SK-N-MC (cell line): ENCODE measurements at regions not wholly inside any gene's neighbourhood (a gene's known extent, or its start where the extent isn't known, plus 50 kb on each side); places are given as distances from the start of the nearest gene placed in this dataset.

ENCODE experiments used
- DNase-seq: peaks from one replicate; pipeline ENCODE4 v3.0.0-alpha.2; 2011; ENCODE audit warnings: low read depth, low spot score
- H3K27ac ChIP-seq: fragments of 200-600 bp; sonication (generic); 2 replicates; pipeline ENCODE4 v1.5.1; 2016; ENCODE audit warnings: mixed run types
- H3K36me3 ChIP-seq: fragments of 200-600 bp; sonication (generic); 2 replicates; pipeline ENCODE4 v1.6.1; 2017; ENCODE audit warnings: antibody characterized with exemption, low read length, mixed read lengths; ENCODE audit not compliant: insufficient read depth
- H3K4me3 ChIP-seq: fragments of 200-600 bp; sonication (generic); 2 replicates; pipeline ENCODE4 v1.5.1; 2016
- H3K9ac ChIP-seq: fragments of 200-600 bp; sonication (generic); 2 replicates; pipeline ENCODE4 v1.8.0; 2017; ENCODE audit warnings: mixed run types, mixed read lengths; ENCODE audit not compliant: insufficient read length
- H3K9me3 ChIP-seq: fragments of 200-600 bp; sonication (generic); 2 replicates; pipeline ENCODE4 v1.6.1; 2017; ENCODE audit warnings: low read depth, mild to moderate bottlenecking, antibody characterized with exemption, low read length, moderate library complexity, mixed read lengths
- EZH2 ChIP-seq: fragments of 200-600 bp; sonication (generic); IDR thresholded peaks from one replicate; pipeline ENCODE4 v1.6.1; 2017; ENCODE audit warnings: antibody characterized with exemption
- FOXP2 ChIP-seq: optimal IDR thresholded peaks from 2 replicates; pipeline ENCODE3; 2011; ENCODE audit warnings: mild to moderate bottlenecking, moderate library complexity; ENCODE audit not compliant: insufficient read depth; ENCODE audit errors: extremely low read length, control extremely low read depth
- POLR2AphosphoS5 ChIP-seq: IDR thresholded peaks from 2 replicates; pipeline ENCODE4 v1.6.1; 2012; ENCODE audit warnings: mild to moderate bottlenecking, low read depth, low read length, borderline replicate concordance

DNA sequence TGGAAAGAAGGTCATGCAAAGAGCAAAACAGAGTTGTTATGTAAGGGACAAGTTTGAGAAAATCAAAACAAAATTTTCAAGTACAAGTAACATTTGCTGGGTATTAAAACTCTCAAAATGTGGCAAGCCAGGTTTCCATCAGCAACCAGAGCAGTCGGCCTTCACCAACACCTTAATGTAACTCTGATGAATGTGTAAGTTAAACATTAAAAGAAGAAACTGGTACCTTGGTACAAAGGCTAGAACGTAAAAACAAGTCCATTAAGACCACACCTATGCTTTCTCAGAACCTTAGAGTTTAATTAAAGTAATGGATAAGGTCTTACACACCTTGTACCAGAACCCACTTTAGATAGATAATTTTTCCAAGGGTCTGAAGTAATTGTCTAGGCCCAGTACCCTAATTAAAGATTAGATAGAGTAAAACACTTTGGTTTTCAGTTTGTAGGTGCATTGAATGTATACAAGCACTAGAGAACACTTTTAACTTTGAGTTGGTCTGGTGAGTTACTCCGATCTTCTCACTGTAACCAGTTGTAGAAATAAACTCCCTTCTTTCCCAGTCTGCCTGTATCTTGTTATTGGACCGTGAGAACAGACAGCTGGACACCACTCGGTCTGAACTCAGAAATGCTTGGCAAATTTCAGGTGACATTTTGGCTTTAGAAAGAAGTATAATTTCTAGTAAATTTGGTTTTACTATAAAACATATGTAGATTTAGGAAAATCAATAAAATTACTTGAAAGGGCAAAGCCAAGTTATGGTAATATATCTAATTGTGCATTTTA is 319.4 kb downstream of the HTR1B start:
- TF ChIP-seq EZH2 = no peak

GRCh38 chr6:77136086-77136485 is 327.2 kb downstream of the HTR1B start:
- H3K9me3 ChIP-seq = no peaks in the 10 kb centered on the region
- no peak overlapping the region for H3K27ac ChIP-seq
- no peak overlapping the region for H3K9ac ChIP-seq
- DNase-seq = no peak
- no peaks in the 10 kb centered on the region for H3K36me3 ChIP-seq
- no peak overlapping the region for H3K4me3 ChIP-seq
- TF ChIP-seq EZH2 (no peak), POLR2AphosphoS5 (no peak), FOXP2 (no peak)

More for the DNA sequence above, 319.4 kb downstream of the HTR1B start:
- H3K36me3 ChIP-seq = no peaks in the 10 kb centered on the region
- no peak overlapping the region for H3K9ac ChIP-seq
- DNase-seq = no peak
- H3K4me3 ChIP-seq = no peak overlapping the region
- no peak overlapping the region for H3K27ac ChIP-seq
- no peaks in the 10 kb centered on the region for H3K9me3 ChIP-seq

GRCh38 chr6:77133031-77133430 is 330.3 kb downstream of the HTR1B start:
- Histone ChIP-seq H3K9ac (no peak overlapping the region), H3K27ac (no peak overlapping the region), H3K9me3 (no peaks in the 10 kb centered on the region), H3K4me3 (no peak overlapping the region), H3K36me3 (no peaks in the 10 kb centered on the region)
- no peak for DNase-seq
- TF ChIP-seq FOXP2 (no peak), POLR2AphosphoS5 (no peak)

DNA sequence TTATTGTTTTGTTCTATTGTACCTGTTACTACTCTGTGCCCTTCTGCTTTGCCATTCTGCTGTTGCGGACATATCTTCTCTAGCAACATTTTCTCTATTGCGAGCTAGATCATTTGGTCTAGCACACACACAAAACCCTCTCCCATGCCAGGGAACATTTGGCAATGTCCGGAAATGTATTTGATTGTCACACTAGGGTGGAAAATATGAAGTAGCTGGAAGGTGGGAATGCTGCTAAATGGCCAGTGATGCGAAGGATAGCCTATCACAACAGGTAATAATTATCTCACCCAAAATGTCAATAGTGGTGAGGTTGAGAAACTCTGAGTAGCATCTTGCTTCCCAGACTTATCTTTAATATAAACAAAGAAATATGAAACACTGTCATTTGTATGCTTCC is 331.9 kb downstream of the HTR1B start:
- no peak for DNase-seq

GRCh38 chr6:77124604-77125003 is 338.7 kb downstream of the HTR1B start:
- no peak overlapping the region for H3K9ac ChIP-seq
- H3K4me3 ChIP-seq = no peak overlapping the region
- H3K36me3 ChIP-seq = no peaks in the 10 kb centered on the region
- H3K27ac ChIP-seq = no peak overlapping the region
- DNase-seq = no peak
- TF ChIP-seq FOXP2 = no peak
- TF ChIP-seq EZH2 = no peak
- no peaks in the 10 kb centered on the region for H3K9me3 ChIP-seq

More for the DNA sequence above, 331.9 kb downstream of the HTR1B start:
- no peak for TF ChIP-seq EZH2
- no peak for TF ChIP-seq POLR2AphosphoS5
- no peak for TF ChIP-seq FOXP2
- Histone ChIP-seq H3K27ac (no peak overlapping the region), H3K4me3 (no peak overlapping the region), H3K36me3 (no peaks in the 10 kb centered on the region), H3K9ac (no peak overlapping the region), H3K9me3 (no peaks in the 10 kb centered on the region)

DNA sequence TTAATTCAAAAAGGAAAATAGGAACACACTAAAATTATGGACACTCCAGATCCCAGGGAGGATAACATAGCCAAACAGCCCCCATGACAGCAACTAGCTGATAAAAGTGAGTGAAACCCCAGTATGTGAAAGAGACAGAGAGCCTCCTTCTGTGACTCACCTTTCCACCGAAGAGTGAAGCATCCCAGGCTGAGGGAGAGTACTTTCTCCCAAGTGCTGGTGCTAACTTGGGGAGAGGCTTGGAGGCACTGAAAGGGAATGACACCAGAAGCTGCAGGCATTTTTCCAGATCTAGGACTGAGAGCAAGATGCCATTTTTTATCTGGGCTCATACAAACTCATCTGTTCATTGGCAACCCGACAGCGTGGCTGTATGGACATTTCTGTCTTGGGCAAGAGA is 339.8 kb downstream of the HTR1B start:
- TF ChIP-seq FOXP2 (no peak), EZH2 (no peak), POLR2AphosphoS5 (no peak)
- DNase-seq = no peak
- Histone ChIP-seq H3K9ac (no peak overlapping the region), H3K9me3 (no peaks in the 10 kb centered on the region), H3K27ac (no peak overlapping the region), H3K4me3 (no peak overlapping the region), H3K36me3 (no peaks in the 10 kb centered on the region)

- no peak for DNase-seq
- H3K9me3 ChIP-seq = no peaks in the 10 kb centered on the region
- no peak overlapping the region for H3K9ac ChIP-seq
- no peak overlapping the region for H3K27ac ChIP-seq
- TF ChIP-seq EZH2 (no peak), POLR2AphosphoS5 (no peak), FOXP2 (no peak)
- H3K4me3 ChIP-seq = no peak overlapping the region
- no peaks in the 10 kb centered on the region for H3K36me3 ChIP-seq
These were observed 356.3 kb downstream of the HTR1B start for GRCh38 chr6:77106992-77107391.

GRCh38 chr6:77105091-77105490 is 358.2 kb downstream of the HTR1B start:
- TF ChIP-seq POLR2AphosphoS5 = no peak
- Histone ChIP-seq H3K9me3 (no peaks in the 10 kb centered on the region), H3K27ac (no peak overlapping the region), H3K9ac (no peak overlapping the region), H3K36me3 (no peaks in the 10 kb centered on the region), H3K4me3 (no peak overlapping the region)
- no peak for DNase-seq

DNA sequence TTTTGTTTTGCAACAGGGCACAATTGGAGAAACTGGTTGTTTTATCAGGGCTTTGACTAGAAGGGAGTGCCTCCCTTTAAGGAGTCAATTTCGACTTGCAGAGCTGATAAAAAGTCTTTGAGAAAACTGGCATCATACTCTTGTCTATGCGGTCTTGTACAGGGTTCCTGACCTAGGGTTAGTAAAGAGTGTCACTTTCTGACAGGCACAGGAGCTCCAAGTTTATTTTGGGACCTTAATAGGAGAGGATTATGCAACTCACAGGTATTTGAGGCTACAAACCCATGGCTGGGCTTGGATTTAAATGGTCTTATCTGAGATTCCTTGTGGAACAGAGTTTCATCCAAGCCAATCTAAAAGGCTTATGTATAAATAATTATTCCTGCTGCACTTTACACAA is 365.4 kb downstream of the HTR1B start:
- no peak for DNase-seq
- no peaks in the 10 kb centered on the region for H3K36me3 ChIP-seq

More for the DNA sequence above, 365.4 kb downstream of the HTR1B start:
- no peak overlapping the region for H3K4me3 ChIP-seq
- no peak overlapping the region for H3K9ac ChIP-seq
- no peak overlapping the region for H3K27ac ChIP-seq
- TF ChIP-seq POLR2AphosphoS5 = no peak
- TF ChIP-seq FOXP2 = no peak
- TF ChIP-seq EZH2 = no peak
- no peaks in the 10 kb centered on the region for H3K9me3 ChIP-seq
